Ishikawa (cell line): ENCODE measurements at regions not wholly inside any gene's neighbourhood (a gene's known extent, or its start where the extent isn't known, plus 50 kb on each side); places are given as distances from the start of the nearest gene placed in this dataset.

Experiments used
- CREB1 ChIP-seq: IDR thresholded peaks from 2 replicates; pipeline ENCODE4 v1.6.1; 2012; ENCODE audit warnings: low read depth
- EGR1 ChIP-seq: IDR thresholded peaks from 2 replicates; pipeline ENCODE4 v1.6.1; 2012
- EP300 ChIP-seq: IDR thresholded peaks from 2 replicates; pipeline ENCODE4 v1.6.1; 2012; ENCODE audit warnings: borderline replicate concordance
- NFIC ChIP-seq: IDR thresholded peaks from 2 replicates; pipeline ENCODE4 v1.6.1; 2012
- RAD21 ChIP-seq: IDR thresholded peaks from 2 replicates; pipeline ENCODE4 v1.6.1; 2012; ENCODE audit warnings: low read depth
- REST ChIP-seq: IDR thresholded peaks from 2 replicates; pipeline ENCODE4 v1.6.1; 2012; ENCODE audit warnings: low read depth, mild to moderate bottlenecking
- TAF1 ChIP-seq: IDR thresholded peaks from 2 replicates; pipeline ENCODE4 v1.6.1; 2012; ENCODE audit warnings: low read depth, mild to moderate bottlenecking
- TCF12 ChIP-seq: IDR thresholded peaks from 2 replicates; pipeline ENCODE4 v1.6.1; 2012; ENCODE audit warnings: low read depth
- YY1 ChIP-seq: IDR thresholded peaks from 2 replicates; pipeline ENCODE4 v1.6.1; 2012; ENCODE audit warnings: low read depth
- TF ChIP-seq, protein P1 (sequence below): IDR thresholded peaks from 2 replicates; pipeline ENCODE4 v1.6.1; 2012

- TF ChIP-seq EGR1 (no peak), EP300 (no peak), TAF1 (no peak), YY1 (no peak), CREB1 (no peak), RAD21 (no peak), REST (no peak), TCF12 (no peak), NFIC (no peak)
- TF ChIP-seq, protein P1, sequence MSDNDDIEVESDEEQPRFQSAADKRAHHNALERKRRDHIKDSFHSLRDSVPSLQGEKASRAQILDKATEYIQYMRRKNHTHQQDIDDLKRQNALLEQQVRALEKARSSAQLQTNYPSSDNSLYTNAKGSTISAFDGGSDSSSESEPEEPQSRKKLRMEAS: no peak
Measured at GRCh38 chr5:124670722-124671184, 75.7 kb downstream of the ZNF608 start.
